ENCODE measurements at regions not wholly inside any gene's neighbourhood (a gene's known extent, or its start where the extent isn't known, plus 50 kb on each side); places are given as distances from the start of the nearest gene placed in this dataset.

GRCh38 chr5:143495821-143496275 lies 92.4 kb upstream of the NR3C1 start:
- no peak overlapping the region for H3K9ac ChIP-seq
- H3K79me2 ChIP-seq (ENCODE audit: low read depth): no peaks in the 10 kb centered on the region
- no peak overlapping the region for H3K4me3 ChIP-seq
- Mint-ChIP-seq H3K4me1 (no peaks in the 10 kb centered on the region), H3K36me3 (no peaks in the 10 kb centered on the region), H3K27me3 (ENCODE audit: insufficient read depth, low read depth) (no peaks in the 10 kb centered on the region), H3K27ac (no peak overlapping the region), H3K9me3 (no peaks in the 10 kb centered on the region), H3K4me3 (no peak overlapping the region)
- no peaks in the 10 kb centered on the region for H3K36me3 ChIP-seq
- H3K4me2 ChIP-seq: no peak overlapping the region
- H4K20me1 ChIP-seq (ENCODE audit: low read depth): no peaks in the 10 kb centered on the region
- H3K27ac ChIP-seq: no peak overlapping the region
- H3K9me3 ChIP-seq (ENCODE audit: low read depth): no peaks in the 10 kb centered on the region
- TF ChIP-seq EZH2phosphoT487 (IDR thresholded peaks at IDR 0.05): no peak
- TF ChIP-seq CTCF (IDR thresholded peaks at IDR 0.05): no peak
- TF ChIP-seq EZH2 (IDR thresholded peaks at IDR 0.05): no peak
- no peaks in the 10 kb centered on the region for H3K4me1 ChIP-seq
- no peaks in the 10 kb centered on the region for H3K27me3 ChIP-seq
- H3F3A ChIP-seq (ENCODE audit: low read depth): no peaks in the 10 kb centered on the region
- H2AFZ ChIP-seq (replicated peaks): no peak overlapping the region
- no peak for DNase-seq (ENCODE audit: low spot score)

- Histone ChIP-seq H3K9me3 (ENCODE audit: low read depth) (no peaks in the 10 kb centered on the region), H3K36me3 (no peaks in the 10 kb centered on the region), H3K4me2 (no peak overlapping the region), H2AFZ (replicated peaks) (no peak overlapping the region), H3K4me3 (no peak overlapping the region), H3K27ac (no peak overlapping the region), H3K4me1 (no peaks in the 10 kb centered on the region), H3F3A (ENCODE audit: low read depth) (no peaks in the 10 kb centered on the region), H3K79me2 (ENCODE audit: low read depth) (no peaks in the 10 kb centered on the region), H4K20me1 (ENCODE audit: low read depth) (no peaks in the 10 kb centered on the region), H3K9ac (no peak overlapping the region), H3K27me3 (no peaks in the 10 kb centered on the region)
- Mint-ChIP-seq H3K4me3 (no peak overlapping the region), H3K9me3 (no peaks in the 10 kb centered on the region), H3K27ac (no peak overlapping the region), H3K27me3 (ENCODE audit: insufficient read depth, low read depth) (no peaks in the 10 kb centered on the region), H3K4me1 (no peaks in the 10 kb centered on the region), H3K36me3 (no peaks in the 10 kb centered on the region)
- TF ChIP-seq CTCF (IDR thresholded peaks at IDR 0.05) (no peak), EZH2 (IDR thresholded peaks at IDR 0.05) (no peak)
- DNase-seq (ENCODE audit: low spot score): no peak
Observed at GRCh38 chr5:143495110-143495509, 91.6 kb upstream of the NR3C1 start.

- no peak for DNase-seq (ENCODE audit: low spot score)
- Mint-ChIP-seq H3K27me3 (ENCODE audit: insufficient read depth, low read depth) (no peaks in the 10 kb centered on the region), H3K4me1 (no peaks in the 10 kb centered on the region), H3K9me3 (no peaks in the 10 kb centered on the region), H3K4me3 (no peak overlapping the region), H3K27ac (no peak overlapping the region), H3K36me3 (no peaks in the 10 kb centered on the region)
- TF ChIP-seq EZH2 (IDR thresholded peaks at IDR 0.05) (no peak), EZH2phosphoT487 (IDR thresholded peaks at IDR 0.05) (no peak), CTCF (IDR thresholded peaks at IDR 0.05) (no peak)
- H3F3A ChIP-seq (ENCODE audit: low read depth): no peaks in the 10 kb centered on the region
- H3K4me3 ChIP-seq: no peak overlapping the region
- no peak overlapping the region for H3K4me2 ChIP-seq
- H2AFZ ChIP-seq (replicated peaks): no peak overlapping the region
- no peaks in the 10 kb centered on the region for H4K20me1 ChIP-seq (ENCODE audit: low read depth)
- H3K4me1 ChIP-seq: no peaks in the 10 kb centered on the region
- H3K9ac ChIP-seq: no peak overlapping the region
- H3K36me3 ChIP-seq: no peaks in the 10 kb centered on the region
- H3K79me2 ChIP-seq (ENCODE audit: low read depth): no peaks in the 10 kb centered on the region
- H3K9me3 ChIP-seq (ENCODE audit: low read depth): no peaks in the 10 kb centered on the region
- H3K27me3 ChIP-seq: no peaks in the 10 kb centered on the region
- H3K27ac ChIP-seq: no peak overlapping the region
Observed at GRCh38 chr5:143494595-143494994, 91.1 kb upstream of the NR3C1 start.

- Mint-ChIP-seq H3K36me3 (no peaks in the 10 kb centered on the region), H3K9me3 (no peaks in the 10 kb centered on the region), H3K4me1 (no peaks in the 10 kb centered on the region), H3K4me3 (no peak overlapping the region), H3K27ac (no peak overlapping the region), H3K27me3 (ENCODE audit: insufficient read depth, low read depth) (peaks cover 2% of the 10 kb centered on the region)
- Histone ChIP-seq H4K20me1 (ENCODE audit: low read depth) (no peaks in the 10 kb centered on the region), H3K4me2 (no peak overlapping the region), H2AFZ (replicated peaks) (no peak overlapping the region), H3K9me3 (ENCODE audit: low read depth) (no peaks in the 10 kb centered on the region), H3K27ac (no peak overlapping the region), H3K36me3 (no peaks in the 10 kb centered on the region), H3K27me3 (no peaks in the 10 kb centered on the region), H3F3A (ENCODE audit: low read depth) (no peaks in the 10 kb centered on the region), H3K9ac (no peak overlapping the region), H3K79me2 (ENCODE audit: low read depth) (no peaks in the 10 kb centered on the region), H3K4me1 (no peaks in the 10 kb centered on the region), H3K4me3 (no peak overlapping the region)
- TF ChIP-seq EZH2phosphoT487 (IDR thresholded peaks at IDR 0.05) (no peak), EZH2 (IDR thresholded peaks at IDR 0.05) (no peak), CTCF (IDR thresholded peaks at IDR 0.05) (no peak)
- no peak for DNase-seq (ENCODE audit: low spot score)
Observed at GRCh38 chr5:143494162-143494561, 90.7 kb upstream of the NR3C1 start.
